HL-60 (cell line): ENCODE measurements at regions not wholly inside any gene's neighbourhood (a gene's known extent, or its start where the extent isn't known, plus 50 kb on each side); places are given as distances from the start of the nearest gene placed in this dataset.

Source experiments
- DNase-seq, 2 experiments: peaks; one replicate each; pipeline ENCODE4 v3.0.0-alpha.2; 2010 to 2020; ENCODE audit warnings: low read depth in 1 of 2, low spot score in 1 of 2
- H3K27ac ChIP-seq: fragments of 250-450 bp; sonication (Bioruptor Pico); replicated peaks from 2 replicates; pipeline ENCODE4 v1.5.1; 2020; ENCODE audit warnings: mild to moderate bottlenecking, moderate library complexity
- H3K27me3 ChIP-seq: fragments of 250-450 bp; sonication (Bioruptor Pico); 2 replicates; pipeline ENCODE4 v1.5.1; 2021; ENCODE audit warnings: mild to moderate bottlenecking, moderate library complexity; ENCODE audit not compliant: insufficient read depth, poor library complexity, severe bottlenecking
- H3K4me3 ChIP-seq: replicated peaks from 2 replicates; pipeline ENCODE4 v1.5.1; 2011; ENCODE audit warnings: mild to moderate bottlenecking, control low read depth, low read length; ENCODE audit not compliant: insufficient read depth
- CTCF ChIP-seq: IDR thresholded peaks from one replicate; pipeline ENCODE4 v1.5.1; 2011; ENCODE audit warnings: low read length, control low read depth, inconsistent platforms; ENCODE audit not compliant: insufficient read depth
- GABPA ChIP-seq: IDR thresholded peaks from 2 replicates; pipeline ENCODE4 v1.6.1; 2012; ENCODE audit warnings: low read depth
- POLR2AphosphoS5 ChIP-seq: IDR thresholded peaks from 2 replicates; pipeline ENCODE4 v1.6.1; 2012; ENCODE audit warnings: low read depth
- SPI1 ChIP-seq: IDR thresholded peaks from 2 replicates; pipeline ENCODE4 v1.6.1; 2012; ENCODE audit warnings: low read depth, mild to moderate bottlenecking, borderline replicate concordance
- TF ChIP-seq, protein P1 (sequence below): IDR thresholded peaks from 2 replicates; pipeline ENCODE4 v1.6.1; 2012; ENCODE audit warnings: low read depth; ENCODE audit not compliant: insufficient replicate concordance

GRCh38 chr1:175881246-175881976 is 138.0 kb upstream of the TNR start:
- TF ChIP-seq, protein P1, sequence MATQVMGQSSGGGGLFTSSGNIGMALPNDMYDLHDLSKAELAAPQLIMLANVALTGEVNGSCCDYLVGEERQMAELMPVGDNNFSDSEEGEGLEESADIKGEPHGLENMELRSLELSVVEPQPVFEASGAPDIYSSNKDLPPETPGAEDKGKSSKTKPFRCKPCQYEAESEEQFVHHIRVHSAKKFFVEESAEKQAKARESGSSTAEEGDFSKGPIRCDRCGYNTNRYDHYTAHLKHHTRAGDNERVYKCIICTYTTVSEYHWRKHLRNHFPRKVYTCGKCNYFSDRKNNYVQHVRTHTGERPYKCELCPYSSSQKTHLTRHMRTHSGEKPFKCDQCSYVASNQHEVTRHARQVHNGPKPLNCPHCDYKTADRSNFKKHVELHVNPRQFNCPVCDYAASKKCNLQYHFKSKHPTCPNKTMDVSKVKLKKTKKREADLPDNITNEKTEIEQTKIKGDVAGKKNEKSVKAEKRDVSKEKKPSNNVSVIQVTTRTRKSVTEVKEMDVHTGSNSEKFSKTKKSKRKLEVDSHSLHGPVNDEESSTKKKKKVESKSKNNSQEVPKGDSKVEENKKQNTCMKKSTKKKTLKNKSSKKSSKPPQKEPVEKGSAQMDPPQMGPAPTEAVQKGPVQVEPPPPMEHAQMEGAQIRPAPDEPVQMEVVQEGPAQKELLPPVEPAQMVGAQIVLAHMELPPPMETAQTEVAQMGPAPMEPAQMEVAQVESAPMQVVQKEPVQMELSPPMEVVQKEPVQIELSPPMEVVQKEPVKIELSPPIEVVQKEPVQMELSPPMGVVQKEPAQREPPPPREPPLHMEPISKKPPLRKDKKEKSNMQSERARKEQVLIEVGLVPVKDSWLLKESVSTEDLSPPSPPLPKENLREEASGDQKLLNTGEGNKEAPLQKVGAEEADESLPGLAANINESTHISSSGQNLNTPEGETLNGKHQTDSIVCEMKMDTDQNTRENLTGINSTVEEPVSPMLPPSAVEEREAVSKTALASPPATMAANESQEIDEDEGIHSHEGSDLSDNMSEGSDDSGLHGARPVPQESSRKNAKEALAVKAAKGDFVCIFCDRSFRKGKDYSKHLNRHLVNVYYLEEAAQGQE: no peak
- no peak for TF ChIP-seq CTCF
- H3K4me3 ChIP-seq: no peak overlapping the region
- no peak for DNase-seq

GRCh38 chr1:175878775-175879174 is 135.4 kb upstream of the TNR start:
- TF ChIP-seq POLR2AphosphoS5: no peak
- no peak for TF ChIP-seq SPI1
- TF ChIP-seq GABPA: no peak
- TF ChIP-seq CTCF: no peak
- no peak overlapping the region for H3K4me3 ChIP-seq
- DNase-seq: no peak
- H3K27ac ChIP-seq: no peak overlapping the region
- H3K27me3 ChIP-seq: no peaks in the 10 kb centered on the region

More at GRCh38 chr1:175881246-175881976, 138.0 kb upstream of the TNR start:
- Histone ChIP-seq H3K27ac (no peak overlapping the region), H3K27me3 (no peaks in the 10 kb centered on the region)

- Histone ChIP-seq H3K27me3 (no peaks in the 10 kb centered on the region), H3K27ac (no peak overlapping the region), H3K4me3 (no peak overlapping the region)
- TF ChIP-seq, protein P1: no peak
- TF ChIP-seq GABPA (no peak), CTCF (no peak), SPI1 (no peak), POLR2AphosphoS5 (no peak)
- DNase-seq: no peak
Measured at GRCh38 chr1:175877939-175878737, 134.7 kb upstream of the TNR start.
